Activated gamma-delta T cell treated with Interleukin-2 at 50 U/mL for 16 hours (primary cell): ENCODE measurements at regions not wholly inside any gene's neighbourhood (a gene's known extent, or its start where the extent isn't known, plus 50 kb on each side); places are given as distances from the start of the nearest gene placed in this dataset.
"Not testable (repeated sequence)": the region's sequence is repeated elsewhere in the genome, so short reads cannot be mapped to it uniquely, and the experiment has no call there.

Source experiments
- DNase-seq: peaks from one replicate; pipeline ENCODE4 v3.0.0-alpha.2; 2020

- DNase-seq: no peak
Measured at GRCh38 chr16:80250381-80250780, 290.4 kb upstream of the DYNLRB2 start.

- not testable (repeated sequence) for DNase-seq
Measured at GRCh38 chr16:80243303-80243702, 297.5 kb upstream of the DYNLRB2 start.

GRCh38 chr16:80242279-80242678 lies 298.5 kb upstream of the DYNLRB2 start:
- not testable (repeated sequence) for DNase-seq

GRCh38 chr16:80233097-80233835 lies 307.5 kb upstream of the DYNLRB2 start:
- DNase-seq: no peak

- DNase-seq: no peak
Measured at GRCh38 chr16:80231888-80232287, 308.9 kb upstream of the DYNLRB2 start.

GRCh38 chr16:80231121-80231520 lies 309.7 kb upstream of the DYNLRB2 start:
- DNase-seq: no peak

GRCh38 chr16:80230328-80231120 lies 310.3 kb upstream of the DYNLRB2 start:
- no peak for DNase-seq

GRCh38 chr16:80226499-80226898 lies 314.3 kb upstream of the DYNLRB2 start:
- no peak for DNase-seq

- no peak for DNase-seq
Measured at GRCh38 chr16:80210787-80211186, 330.0 kb upstream of the DYNLRB2 start.

- DNase-seq: no peak
Measured at GRCh38 chr16:80208743-80209142, 332.1 kb upstream of the DYNLRB2 start.

- DNase-seq: no peak
Measured at GRCh38 chr16:80208015-80208414, 332.8 kb upstream of the DYNLRB2 start.

- DNase-seq: no peak
Measured at GRCh38 chr16:80203821-80204220, 337.0 kb upstream of the DYNLRB2 start.

GRCh38 chr16:80202831-80203413 lies 337.9 kb upstream of the DYNLRB2 start:
- no peak for DNase-seq

- no peak for DNase-seq
Measured at GRCh38 chr16:80200079-80200478, 340.7 kb upstream of the DYNLRB2 start.

GRCh38 chr16:80199614-80200013 lies 341.2 kb upstream of the DYNLRB2 start:
- no peak for DNase-seq

- no peak for DNase-seq
Measured at GRCh38 chr16:80198311-80199299, 342.2 kb upstream of the DYNLRB2 start.

GRCh38 chr16:80197741-80198201 lies 343.0 kb upstream of the DYNLRB2 start:
- DNase-seq: no peak

GRCh38 chr16:80191928-80192327 lies 348.9 kb upstream of the DYNLRB2 start:
- DNase-seq: no peak

- DNase-seq: no peak
Measured at GRCh38 chr16:80189476-80190175, 351.2 kb upstream of the DYNLRB2 start.

- DNase-seq: no peak
Measured at GRCh38 chr16:80176114-80176513, 364.7 kb upstream of the DYNLRB2 start.

GRCh38 chr16:80175011-80175410 lies 365.8 kb upstream of the DYNLRB2 start:
- DNase-seq: no peak

- no peak for DNase-seq
Measured at GRCh38 chr16:80174416-80174815, 366.4 kb upstream of the DYNLRB2 start.
